Peyer's patch (tissue), 4 donors: ENCODE measurements at regions not wholly inside any gene's neighbourhood (a gene's known extent, or its start where the extent isn't known, plus 50 kb on each side); places are given as distances from the start of the nearest gene placed in this dataset.

Experiments
- DNase-seq, 3 donors: peaks; one replicate each; pipeline ENCODE4 v3.0.0-alpha.2; 2017 to 2019
- H3K27ac ChIP-seq, 4 donors: fragments of 200-600 bp; sonication (generic); one replicate each; pipeline ENCODE4 v1.5.1; 2016 to 2019
- H3K27me3 ChIP-seq, 2 donors: fragments of 200-600 bp; sonication (generic); one replicate each; pipeline ENCODE4 v1.5.1; 2019
- H3K36me3 ChIP-seq, 3 donors: fragments of 200-600 bp; sonication (generic); one replicate each; pipeline ENCODE4 v1.5.1; 2016 to 2019
- H3K4me1 ChIP-seq, 4 donors: fragments of 200-600 bp; sonication (generic); one replicate each; pipeline ENCODE4 v1.5.1; 2016 to 2019
- H3K4me3 ChIP-seq, 4 donors: fragments of 200-600 bp; sonication (generic); 1 replicate in 3 of 4; 2 replicates in 1 of 4; pipeline ENCODE4 v1.5.1; 2016 to 2019; ENCODE audit warnings: mild to moderate bottlenecking in 1 of 4
- H3K9me3 ChIP-seq, 4 donors: fragments of 200-600 bp; sonication (generic); one replicate each; pipeline ENCODE4 v1.5.1; 2016 to 2019; ENCODE audit warnings: mild to moderate bottlenecking in 1 of 4
- CTCF ChIP-seq, 6 experiments: fragments of 450-650 bp in 4 of 6; fragments of 200-600 bp in 2 of 6; sonication (generic) in 1 of 6; IDR thresholded peaks; one replicate each; pipeline ENCODE4 v1.5.1; 2017 to 2019; ENCODE audit warnings: antibody characterized with exemption in 6 of 6, mild to moderate bottlenecking in 3 of 6, moderate library complexity in 1 of 6
- POLR2A ChIP-seq, 2 donors: fragments of 450-650 bp; IDR thresholded peaks; one replicate each; pipeline ENCODE4 v1.5.1; 2017; ENCODE audit warnings: antibody characterized with exemption in 2 of 2, mild to moderate bottlenecking in 2 of 2, moderate library complexity in 2 of 2

- DNase-seq = no peak
- no peak for TF ChIP-seq POLR2A (IDR thresholded peaks at IDR 0.05)
- TF ChIP-seq CTCF (IDR thresholded peaks at IDR 0.05) = no peak
- Histone ChIP-seq H3K36me3 (no peaks in the 10 kb centered on the region), H3K27ac (no peak overlapping the region), H3K9me3 (no peaks in the 10 kb centered on the region), H3K27me3 (no peaks in the 10 kb centered on the region), H3K4me3 (no peak overlapping the region), H3K4me1 (no peaks in the 10 kb centered on the region)
These were observed 74.9 kb downstream of the ALG10 start for GRCh38 chr12:34097213-34097612.

GRCh38 chr12:34105392-34105933 lies 83.2 kb downstream of the ALG10 start:
- no peak for DNase-seq
- TF ChIP-seq POLR2A (IDR thresholded peaks at IDR 0.05) (no peak), CTCF (IDR thresholded peaks at IDR 0.05) (no peak)
- Histone ChIP-seq H3K36me3 (no peaks in the 10 kb centered on the region), H3K4me1 (no peaks in the 10 kb centered on the region), H3K27ac (no peak overlapping the region), H3K4me3 (no peak overlapping the region), H3K9me3 (no peaks in the 10 kb centered on the region), H3K27me3 (no peaks in the 10 kb centered on the region)

- DNase-seq = no peak
- no peaks in the 10 kb centered on the region for H3K9me3 ChIP-seq
- H3K4me1 ChIP-seq = no peaks in the 10 kb centered on the region
- H3K4me3 ChIP-seq = no peak overlapping the region
- no peak overlapping the region for H3K27ac ChIP-seq
- no peak for TF ChIP-seq CTCF (IDR thresholded peaks at IDR 0.05)
- TF ChIP-seq POLR2A (IDR thresholded peaks at IDR 0.05) = no peak
- no peaks in the 10 kb centered on the region for H3K36me3 ChIP-seq
- no peaks in the 10 kb centered on the region for H3K27me3 ChIP-seq
These were observed 83.9 kb downstream of the ALG10 start for GRCh38 chr12:34106172-34106571.

- Histone ChIP-seq H3K36me3 (no peaks in the 10 kb centered on the region), H3K4me3 (no peak overlapping the region), H3K27me3 (no peaks in the 10 kb centered on the region), H3K27ac (no peak overlapping the region), H3K9me3 (no peaks in the 10 kb centered on the region), H3K4me1 (no peaks in the 10 kb centered on the region)
- TF ChIP-seq CTCF (IDR thresholded peaks at IDR 0.05) (no peak), POLR2A (IDR thresholded peaks at IDR 0.05) (no peak)
- DNase-seq = no peak
These were observed 84.7 kb downstream of the ALG10 start for GRCh38 chr12:34107016-34107415.

- TF ChIP-seq POLR2A (IDR thresholded peaks at IDR 0.05) (no peak), CTCF (IDR thresholded peaks at IDR 0.05) (no peak)
- Histone ChIP-seq H3K27ac (no peak overlapping the region), H3K9me3 (no peaks in the 10 kb centered on the region), H3K4me3 (no peak overlapping the region), H3K36me3 (no peaks in the 10 kb centered on the region), H3K27me3 (no peaks in the 10 kb centered on the region), H3K4me1 (no peaks in the 10 kb centered on the region)
- DNase-seq = no peak
These were observed 85.6 kb downstream of the ALG10 start for GRCh38 chr12:34107781-34108404.
